SK-N-SH (cell line): ENCODE measurements at regions not wholly inside any gene's neighbourhood (a gene's known extent, or its start where the extent isn't known, plus 50 kb on each side); places are given as distances from the start of the nearest gene placed in this dataset.

Experiments used
- CHD2 ChIP-seq: fragments of 150-350 bp; IDR thresholded peaks from 2 replicates; pipeline ENCODE4 v1.6.1; 2018; ENCODE audit warnings: low read length; ENCODE audit not compliant: partially characterized antibody
- EP300 ChIP-seq, 2 experiments: IDR thresholded peaks; 2 replicates each; pipeline versions ENCODE4 v1.4.0 to v1.6.1; 2012; ENCODE audit warnings: borderline replicate concordance in 1 of 2, low read depth in 1 of 2, low read length in 1 of 2
- EZH2phosphoT487 ChIP-seq: fragments of 200-600 bp; sonication (generic); IDR thresholded peaks from 2 replicates; pipeline ENCODE4 v1.6.1; 2017; ENCODE audit warnings: low read depth, mixed run types, mild to moderate bottlenecking, antibody characterized with exemption, moderate library complexity, borderline replicate concordance
- FOSL2 ChIP-seq: IDR thresholded peaks from 2 replicates; pipeline ENCODE4 v1.4.0; 2012; ENCODE audit warnings: low read depth, mild to moderate bottlenecking, moderate library complexity, borderline replicate concordance
- GABPA ChIP-seq: IDR thresholded peaks from 2 replicates; pipeline ENCODE4 v1.4.0; 2012; ENCODE audit warnings: low read depth, mild to moderate bottlenecking
- MEF2A ChIP-seq: IDR thresholded peaks from 2 replicates; pipeline ENCODE4 v1.4.0; 2012; ENCODE audit warnings: low read depth, borderline replicate concordance
- NRF1 ChIP-seq: IDR thresholded peaks from 2 replicates; pipeline ENCODE4 v1.6.1; 2012; ENCODE audit warnings: low read depth, mild to moderate bottlenecking, low read length
- RAD21 ChIP-seq: IDR thresholded peaks from 2 replicates; pipeline ENCODE4 v1.6.1; 2012; ENCODE audit warnings: mild to moderate bottlenecking, low read length
- RCOR1 ChIP-seq: fragments of 150-350 bp; IDR thresholded peaks from 2 replicates; pipeline ENCODE4 v1.6.1; 2017; ENCODE audit warnings: antibody characterized with exemption, low read length
- RFX5 ChIP-seq: IDR thresholded peaks from 2 replicates; pipeline ENCODE4 v1.6.1; 2012; ENCODE audit warnings: mild to moderate bottlenecking, improper control_type of control experiment, low read length
- SMC3 ChIP-seq: IDR thresholded peaks from 2 replicates; pipeline ENCODE4 v1.6.1; 2012; ENCODE audit warnings: low read depth, low read length, improper control_type of control experiment
- TEAD4 ChIP-seq: IDR thresholded peaks from 2 replicates; pipeline ENCODE4 v1.4.0; 2012; ENCODE audit warnings: mild to moderate bottlenecking, borderline replicate concordance; ENCODE audit not compliant: insufficient read depth
- TF ChIP-seq, protein P1 (sequence below): fragments of 150-350 bp; IDR thresholded peaks from 2 replicates; pipeline ENCODE4 v1.6.1; 2016; ENCODE audit warnings: mild to moderate bottlenecking, low read depth, low read length
- TF ChIP-seq, protein P2 (sequence below): IDR thresholded peaks from 2 replicates; pipeline ENCODE4 v1.4.0; 2012; ENCODE audit warnings: low read depth, borderline replicate concordance
- TF ChIP-seq, protein P3 (sequence below): fragments of 150-350 bp; IDR thresholded peaks from 2 replicates; pipeline ENCODE4 v1.6.1; 2017; ENCODE audit warnings: antibody characterized with exemption, low read length, low read depth, borderline replicate concordance
- TF ChIP-seq, protein P4 (sequence below): IDR thresholded peaks from 2 replicates; pipeline ENCODE4; 2012

DNA sequence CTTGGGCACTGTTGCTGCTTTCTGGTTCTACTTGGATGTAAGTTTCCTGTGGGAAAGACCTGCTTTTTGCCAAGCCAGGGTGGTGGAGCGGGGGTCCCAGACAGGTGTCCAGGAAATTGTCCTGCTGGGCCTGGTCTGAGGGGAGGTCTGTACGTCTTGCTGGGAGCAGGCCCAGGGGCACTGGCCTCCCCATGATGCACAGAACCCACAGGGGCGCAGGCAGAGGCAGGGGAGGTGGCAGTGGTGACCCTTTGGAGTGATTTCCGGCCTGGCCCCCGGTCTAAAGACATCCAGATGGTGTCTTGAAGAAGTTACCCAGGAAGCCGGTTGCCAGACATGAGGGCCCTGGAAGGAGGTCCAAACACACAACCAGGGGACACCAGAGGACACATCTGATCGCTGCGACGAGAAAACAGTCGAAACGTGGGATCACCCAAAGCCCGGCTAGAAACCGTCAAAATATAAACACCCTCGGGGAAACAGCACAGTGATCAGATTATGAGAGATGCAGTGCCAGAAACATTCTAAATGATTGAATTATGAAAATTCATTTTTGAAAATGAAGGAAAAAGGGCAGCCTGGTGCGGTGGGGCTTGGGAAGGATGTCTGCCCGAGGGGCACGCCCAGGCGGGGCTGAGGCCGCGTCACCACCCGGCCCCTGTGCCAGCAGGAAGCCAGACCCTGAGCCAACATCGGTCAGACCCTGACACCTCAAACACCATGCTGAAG is 59.6 kb downstream of the TMEM270 start (continued):
- TF ChIP-seq, protein P1, sequence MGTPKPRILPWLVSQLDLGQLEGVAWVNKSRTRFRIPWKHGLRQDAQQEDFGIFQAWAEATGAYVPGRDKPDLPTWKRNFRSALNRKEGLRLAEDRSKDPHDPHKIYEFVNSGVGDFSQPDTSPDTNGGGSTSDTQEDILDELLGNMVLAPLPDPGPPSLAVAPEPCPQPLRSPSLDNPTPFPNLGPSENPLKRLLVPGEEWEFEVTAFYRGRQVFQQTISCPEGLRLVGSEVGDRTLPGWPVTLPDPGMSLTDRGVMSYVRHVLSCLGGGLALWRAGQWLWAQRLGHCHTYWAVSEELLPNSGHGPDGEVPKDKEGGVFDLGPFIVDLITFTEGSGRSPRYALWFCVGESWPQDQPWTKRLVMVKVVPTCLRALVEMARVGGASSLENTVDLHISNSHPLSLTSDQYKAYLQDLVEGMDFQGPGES, result no peak
- TF ChIP-seq, protein P2, sequence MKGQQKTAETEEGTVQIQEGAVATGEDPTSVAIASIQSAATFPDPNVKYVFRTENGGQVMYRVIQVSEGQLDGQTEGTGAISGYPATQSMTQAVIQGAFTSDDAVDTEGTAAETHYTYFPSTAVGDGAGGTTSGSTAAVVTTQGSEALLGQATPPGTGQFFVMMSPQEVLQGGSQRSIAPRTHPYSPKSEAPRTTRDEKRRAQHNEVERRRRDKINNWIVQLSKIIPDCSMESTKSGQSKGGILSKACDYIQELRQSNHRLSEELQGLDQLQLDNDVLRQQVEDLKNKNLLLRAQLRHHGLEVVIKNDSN, result no peak
- TF ChIP-seq EZH2phosphoT487 (no peak), GABPA (no peak), FOSL2 (no peak), CHD2 (peak; percentile 83), NRF1 (no peak), RCOR1 (peak; percentile 89), TEAD4 (no peak), RFX5 (0 out of 2 replicates have a peak, but pooled peaks have one; percentile 36), EP300 (IDR thresholded peaks at IDR 0.05; ENCODE audit: borderline replicate concordance in 1 of 2, low read depth in 1 of 2, low read length in 1 of 2) (peak in 1 of 2 experiments; percentile 94; a peak in 2 of 4 replicates), RAD21 (peak; percentile 28; the same call in 1 of the 2 replicates), MEF2A (no peak), SMC3 (peak; percentile 1; the same call in 1 of the 2 replicates)
- TF ChIP-seq, protein P3, sequence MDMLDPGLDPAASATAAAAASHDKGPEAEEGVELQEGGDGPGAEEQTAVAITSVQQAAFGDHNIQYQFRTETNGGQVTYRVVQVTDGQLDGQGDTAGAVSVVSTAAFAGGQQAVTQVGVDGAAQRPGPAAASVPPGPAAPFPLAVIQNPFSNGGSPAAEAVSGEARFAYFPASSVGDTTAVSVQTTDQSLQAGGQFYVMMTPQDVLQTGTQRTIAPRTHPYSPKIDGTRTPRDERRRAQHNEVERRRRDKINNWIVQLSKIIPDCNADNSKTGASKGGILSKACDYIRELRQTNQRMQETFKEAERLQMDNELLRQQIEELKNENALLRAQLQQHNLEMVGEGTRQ, result no peak
- TF ChIP-seq, protein P4, sequence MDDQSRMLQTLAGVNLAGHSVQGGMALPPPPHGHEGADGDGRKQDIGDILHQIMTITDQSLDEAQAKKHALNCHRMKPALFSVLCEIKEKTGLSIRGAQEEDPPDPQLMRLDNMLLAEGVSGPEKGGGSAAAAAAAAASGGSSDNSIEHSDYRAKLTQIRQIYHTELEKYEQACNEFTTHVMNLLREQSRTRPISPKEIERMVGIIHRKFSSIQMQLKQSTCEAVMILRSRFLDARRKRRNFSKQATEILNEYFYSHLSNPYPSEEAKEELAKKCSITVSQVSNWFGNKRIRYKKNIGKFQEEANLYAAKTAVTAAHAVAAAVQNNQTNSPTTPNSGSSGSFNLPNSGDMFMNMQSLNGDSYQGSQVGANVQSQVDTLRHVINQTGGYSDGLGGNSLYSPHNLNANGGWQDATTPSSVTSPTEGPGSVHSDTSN, result no peak
